Astrocyte of the spinal cord (primary cell): ENCODE measurements at regions not wholly inside any gene's neighbourhood (a gene's known extent, or its start where the extent isn't known, plus 50 kb on each side); places are given as distances from the start of the nearest gene placed in this dataset.
A peak's percentile ranks its signal among the peaks of the same experiment; 100 is the strongest.

Experiments used
- DNase-seq: peaks from one replicate; pipeline ENCODE4 v3.0.0; 2011; ENCODE audit warnings: low read depth, low spot score
- H3K4me3 ChIP-seq: 2 replicates; pipeline ENCODE4 v1.5.1; 2011; ENCODE audit warnings: low read depth, mild to moderate bottlenecking, low read length, moderate library complexity
- in situ Hi-C: cut with HindIII; loops from 2 replicates; pipeline ENCODE4 v1.10.0; 2017; ENCODE audit warnings: low sequenced_read_pairs
- TF ChIP-seq, protein P1 (sequence below): IDR thresholded peaks from 2 replicates; pipeline ENCODE4 v1.5.1; 2012; ENCODE audit warnings: low read depth, mild to moderate bottlenecking, low read length, inconsistent platforms

DNA sequence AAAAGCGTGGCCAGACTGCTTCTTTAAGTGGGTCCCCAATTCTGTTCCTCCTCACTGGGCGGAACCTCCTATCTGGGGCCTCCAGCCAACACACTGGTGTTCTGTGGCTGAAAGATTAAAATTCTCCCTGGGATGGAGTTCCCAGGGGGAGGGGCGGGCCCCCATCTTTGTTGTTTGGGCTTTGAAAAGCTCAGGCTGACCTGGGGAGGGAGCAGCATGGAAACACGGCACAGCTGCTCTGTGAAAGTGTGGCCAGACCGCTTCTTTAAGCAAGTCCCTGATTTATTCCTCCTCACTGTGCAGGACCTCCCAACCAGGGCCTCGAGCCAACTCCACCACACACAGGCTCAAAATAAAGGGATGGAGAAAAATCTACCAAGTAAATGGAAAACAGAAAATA lies 219.5 kb downstream of the TMEM47 start:
- no peak for DNase-seq
- in situ Hi-C loops: no loop called here
- H3K4me3 ChIP-seq: no peak overlapping the region
- TF ChIP-seq, protein P1, sequence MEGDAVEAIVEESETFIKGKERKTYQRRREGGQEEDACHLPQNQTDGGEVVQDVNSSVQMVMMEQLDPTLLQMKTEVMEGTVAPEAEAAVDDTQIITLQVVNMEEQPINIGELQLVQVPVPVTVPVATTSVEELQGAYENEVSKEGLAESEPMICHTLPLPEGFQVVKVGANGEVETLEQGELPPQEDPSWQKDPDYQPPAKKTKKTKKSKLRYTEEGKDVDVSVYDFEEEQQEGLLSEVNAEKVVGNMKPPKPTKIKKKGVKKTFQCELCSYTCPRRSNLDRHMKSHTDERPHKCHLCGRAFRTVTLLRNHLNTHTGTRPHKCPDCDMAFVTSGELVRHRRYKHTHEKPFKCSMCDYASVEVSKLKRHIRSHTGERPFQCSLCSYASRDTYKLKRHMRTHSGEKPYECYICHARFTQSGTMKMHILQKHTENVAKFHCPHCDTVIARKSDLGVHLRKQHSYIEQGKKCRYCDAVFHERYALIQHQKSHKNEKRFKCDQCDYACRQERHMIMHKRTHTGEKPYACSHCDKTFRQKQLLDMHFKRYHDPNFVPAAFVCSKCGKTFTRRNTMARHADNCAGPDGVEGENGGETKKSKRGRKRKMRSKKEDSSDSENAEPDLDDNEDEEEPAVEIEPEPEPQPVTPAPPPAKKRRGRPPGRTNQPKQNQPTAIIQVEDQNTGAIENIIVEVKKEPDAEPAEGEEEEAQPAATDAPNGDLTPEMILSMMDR: no peak

DNA sequence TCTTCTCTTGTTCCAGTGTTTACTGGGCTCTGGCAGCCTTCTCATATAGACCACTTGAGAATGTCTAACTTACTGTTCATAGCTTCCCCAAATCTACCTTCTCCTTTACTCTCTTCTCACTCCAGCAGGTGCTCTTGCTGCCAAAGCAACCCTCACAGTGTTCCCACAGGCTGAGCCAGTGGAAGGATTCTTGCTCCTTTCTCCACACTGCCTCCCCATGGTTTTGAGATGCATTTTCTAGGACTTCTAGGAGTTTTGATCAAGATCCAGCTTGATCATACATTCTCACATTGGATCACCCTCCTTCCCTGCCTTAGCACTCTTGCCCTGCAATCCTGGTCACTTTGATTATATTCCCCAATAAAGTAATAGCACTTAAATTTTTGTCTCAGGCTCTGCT lies 230.8 kb downstream of the TMEM47 start:
- TF ChIP-seq, protein P1: no peak
- in situ Hi-C loops: no loop called here
- no peak for DNase-seq
- H3K4me3 ChIP-seq: no peak overlapping the region

DNA sequence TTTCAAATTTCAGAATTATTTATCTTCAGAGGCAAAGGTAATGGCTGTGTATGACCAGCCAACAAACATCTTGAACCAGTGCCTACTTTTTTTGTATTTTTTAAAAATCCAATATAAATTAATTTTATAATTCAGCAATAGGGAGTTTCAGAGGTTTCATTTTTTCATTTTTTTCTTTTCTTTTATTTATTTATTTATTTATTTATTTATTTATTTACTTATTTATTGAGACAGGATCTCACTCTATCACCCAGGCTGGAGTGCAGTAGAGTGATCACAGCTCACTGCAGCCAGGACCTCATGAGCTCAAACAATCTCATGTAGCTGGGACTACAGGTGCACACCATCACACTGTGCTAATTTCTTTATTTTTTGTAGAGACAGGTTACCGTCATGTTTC lies 250.5 kb downstream of the TMEM47 start:
- no peak overlapping the region for H3K4me3 ChIP-seq
- DNase-seq: no peak
- in situ Hi-C loops: no loop called here
- TF ChIP-seq, protein P1: no peak

DNA sequence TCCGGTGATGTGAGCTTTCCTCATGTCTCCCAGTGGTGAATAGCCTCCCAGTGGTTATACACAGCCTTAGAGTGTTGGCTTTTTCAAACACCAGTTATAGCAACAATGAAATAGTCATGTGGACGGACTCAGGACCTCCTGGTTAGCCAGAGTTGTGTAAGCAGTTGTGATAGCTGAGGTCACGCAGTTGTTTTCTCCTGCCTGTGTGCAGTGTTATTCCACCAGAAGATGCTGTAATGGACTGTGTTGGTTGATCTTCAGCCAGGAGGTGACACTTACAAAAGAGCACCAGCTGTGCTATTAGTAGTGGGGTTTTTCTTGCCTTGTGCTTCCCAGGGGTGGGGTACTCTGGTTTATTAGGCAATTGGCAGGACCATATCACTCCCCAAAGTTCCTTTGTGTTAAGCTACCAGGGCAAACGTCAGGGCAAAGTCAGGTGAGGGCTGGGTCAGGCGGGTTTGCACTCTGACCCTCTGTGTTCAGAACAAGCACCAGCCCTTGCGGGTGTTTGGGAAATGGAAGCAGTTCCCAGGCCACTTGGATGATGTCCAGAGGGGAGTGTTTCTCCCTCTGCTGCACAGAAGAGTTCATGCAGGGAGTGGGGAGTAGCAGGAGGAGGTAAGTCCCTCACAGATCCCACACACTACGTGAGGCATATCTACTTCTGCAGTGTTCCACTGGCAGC lies 252.6 kb downstream of the TMEM47 start:
- DNase-seq: peak; percentile 43
- in situ Hi-C loops: no loop called here
- H3K4me3 ChIP-seq: no peak overlapping the region
- TF ChIP-seq, protein P1: no peak

DNA sequence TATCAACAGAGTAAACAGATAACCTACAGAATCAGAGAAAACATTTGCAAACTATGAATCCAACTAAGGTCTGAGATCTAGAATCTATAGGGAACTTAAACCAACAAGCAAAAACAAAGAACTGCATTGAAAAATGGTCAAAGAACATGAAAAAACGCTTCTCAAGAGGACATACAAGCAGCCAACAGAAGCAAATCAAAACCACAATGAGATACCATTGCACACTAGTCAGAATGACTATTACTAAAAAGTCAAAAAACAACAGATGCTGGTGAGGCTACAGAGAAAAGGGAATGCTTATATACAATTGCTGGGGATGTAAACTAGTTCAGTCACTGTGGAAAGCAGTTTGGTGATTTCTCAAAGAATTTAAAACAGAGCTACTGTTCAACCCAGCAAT lies 255.7 kb downstream of the TMEM47 start:
- H3K4me3 ChIP-seq: no peak overlapping the region
- TF ChIP-seq, protein P1: no peak
- in situ Hi-C loops: no loop called here
- DNase-seq: peak; percentile 54

DNA sequence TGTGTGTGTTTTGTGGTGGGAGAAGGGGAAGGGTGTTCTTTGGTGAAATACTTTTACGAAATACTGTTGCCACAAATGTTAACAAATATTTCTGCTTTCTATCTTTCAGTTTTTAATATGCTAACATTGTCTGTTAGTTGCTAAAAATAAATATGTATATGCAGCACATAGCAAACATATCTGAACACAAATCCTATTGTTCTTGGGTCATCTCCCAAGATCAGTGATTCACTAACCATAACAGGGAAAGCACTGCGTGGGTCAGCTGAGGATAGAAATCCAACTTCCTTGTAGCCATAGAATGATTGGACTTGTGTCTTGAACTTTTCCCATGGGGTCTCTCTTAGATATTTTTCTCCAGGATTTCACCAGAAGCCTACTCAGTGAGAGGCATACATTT lies 250.3 kb upstream of the FAM47A start:
- TF ChIP-seq, protein P1: no peak
- in situ Hi-C loops: no loop called here
- peak; percentile 69 for DNase-seq
- no peak overlapping the region for H3K4me3 ChIP-seq
